Body of pancreas (tissue), 4 donors: ENCODE measurements at regions not wholly inside any gene's neighbourhood (a gene's known extent, or its start where the extent isn't known, plus 50 kb on each side); places are given as distances from the start of the nearest gene placed in this dataset.
"Not testable (repeated sequence)": the region's sequence is repeated elsewhere in the genome, so short reads cannot be mapped to it uniquely, and the experiment has no call there.

Source experiments
- ATAC-seq: fragments of 150-250 bp; one replicate; pipeline ENCODE4 v1.9.1; 2016
- DNase-seq, 4 donors: peaks; one replicate each; pipeline ENCODE4 v3.0.0-alpha.2; 2019
- H3K27ac ChIP-seq, 4 donors: fragments of 200-600 bp; sonication (generic); 1 replicate in 3 of 4; 2 replicates in 1 of 4; pipeline versions ENCODE4 v1.5.1 to v1.6.1; 2016 to 2019; ENCODE audit warnings: mild to moderate bottlenecking in 1 of 4, mixed read lengths in 1 of 4, moderate library complexity in 1 of 4
- H3K27me3 ChIP-seq, 2 donors: fragments of 200-600 bp; sonication (generic); one replicate each; pipeline ENCODE4 v1.6.0; 2016; ENCODE audit warnings: mild to moderate bottlenecking in 1 of 2
- H3K36me3 ChIP-seq, 2 donors: fragments of 200-600 bp; sonication (generic); replicated peaks in 1 of 2; 2 replicates each; pipeline ENCODE4 v1.5.1; 2016; ENCODE audit warnings: low read depth in 2 of 2; ENCODE audit not compliant: insufficient read depth in 1 of 2
- H3K4me1 ChIP-seq: fragments of 200-600 bp; sonication (generic); one replicate; pipeline ENCODE4 v1.6.0; 2016
- H3K4me3 ChIP-seq, 2 donors: fragments of 200-600 bp; sonication (generic); 1 replicate in 1 of 2; 2 replicates in 1 of 2; pipeline ENCODE4 v1.5.1; 2016 to 2019
- H3K9me3 ChIP-seq, 3 donors: fragments of 200-600 bp; sonication (generic); 1 replicate in 2 of 3; 2 replicates in 1 of 3; pipeline ENCODE4 v1.5.1; 2016
- POLR2A ChIP-seq, 3 donors: fragments of 450-650 bp; IDR thresholded peaks; one replicate each; pipeline ENCODE4 v1.6.1; 2016; ENCODE audit warnings: antibody characterized with exemption in 3 of 3, mild to moderate bottlenecking in 2 of 3
- WGBS, 2 donors: methylation state at CpG; one replicate each; pipeline ENCODE4 v1.1.5; 2017; 5-methylcytosine and 5-hydroxymethylcytosine counted together
- intact Hi-C: fragments of 100-400 bp; cut with DNase I; formaldehyde crosslinking; loops from one replicate; pipeline ENCODE4 v1.15.1; 2023
- TF ChIP-seq, protein P1 (sequence below), 7 experiments: fragments of 450-650 bp in 4 of 7; fragments of 200-600 bp in 3 of 7; sonication (generic) in 3 of 7; IDR thresholded peaks; one replicate each; pipeline ENCODE4 v1.5.1; 2016 to 2019; ENCODE audit warnings: antibody characterized with exemption in 7 of 7

- Histone ChIP-seq H3K27me3 (no peaks in the 10 kb centered on the region), H3K27ac (no peak overlapping the region), H3K36me3 (no peaks in the 10 kb centered on the region), H3K9me3 (no peaks in the 10 kb centered on the region), H3K4me3 (no peak overlapping the region), H3K4me1 (peaks cover 31% of the 10 kb centered on the region)
- intact Hi-C loops = no loop called here
- TF ChIP-seq, protein P1, sequence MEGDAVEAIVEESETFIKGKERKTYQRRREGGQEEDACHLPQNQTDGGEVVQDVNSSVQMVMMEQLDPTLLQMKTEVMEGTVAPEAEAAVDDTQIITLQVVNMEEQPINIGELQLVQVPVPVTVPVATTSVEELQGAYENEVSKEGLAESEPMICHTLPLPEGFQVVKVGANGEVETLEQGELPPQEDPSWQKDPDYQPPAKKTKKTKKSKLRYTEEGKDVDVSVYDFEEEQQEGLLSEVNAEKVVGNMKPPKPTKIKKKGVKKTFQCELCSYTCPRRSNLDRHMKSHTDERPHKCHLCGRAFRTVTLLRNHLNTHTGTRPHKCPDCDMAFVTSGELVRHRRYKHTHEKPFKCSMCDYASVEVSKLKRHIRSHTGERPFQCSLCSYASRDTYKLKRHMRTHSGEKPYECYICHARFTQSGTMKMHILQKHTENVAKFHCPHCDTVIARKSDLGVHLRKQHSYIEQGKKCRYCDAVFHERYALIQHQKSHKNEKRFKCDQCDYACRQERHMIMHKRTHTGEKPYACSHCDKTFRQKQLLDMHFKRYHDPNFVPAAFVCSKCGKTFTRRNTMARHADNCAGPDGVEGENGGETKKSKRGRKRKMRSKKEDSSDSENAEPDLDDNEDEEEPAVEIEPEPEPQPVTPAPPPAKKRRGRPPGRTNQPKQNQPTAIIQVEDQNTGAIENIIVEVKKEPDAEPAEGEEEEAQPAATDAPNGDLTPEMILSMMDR (IDR thresholded peaks at IDR 0.05) = no peak
- TF ChIP-seq POLR2A (IDR thresholded peaks at IDR 0.05) = no peak
- DNase-seq (no peak), ATAC-seq (no peak)
- 42 to 58% methylated on average over 3 of the region's 3 CpGs for WGBS, 2 donors
Observed at GRCh38 chr5:83404182-83404716, 67.3 kb upstream of the VCAN start.

DNA sequence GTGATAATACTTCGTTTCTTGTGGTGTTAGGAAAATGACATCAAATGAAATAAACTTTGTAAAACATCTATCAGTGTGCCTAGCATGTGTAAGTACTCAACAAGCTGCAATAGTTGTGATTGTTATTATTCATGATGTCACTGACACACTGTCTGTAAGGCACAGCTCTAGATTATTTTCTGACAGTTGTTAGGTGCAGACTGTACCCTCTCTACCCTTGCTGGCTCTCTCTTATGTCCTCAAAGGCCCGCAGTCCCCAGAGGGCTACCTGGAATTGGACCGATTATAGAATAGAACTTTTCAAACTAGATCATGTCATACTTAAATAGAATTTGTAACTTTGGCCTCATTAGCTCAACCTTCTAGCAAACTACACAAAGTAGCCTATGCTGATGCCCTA is 65.9 kb upstream of the VCAN start:
- 87 to 89% methylated on average over 3 of the region's 3 CpGs for WGBS, 2 donors
- Histone ChIP-seq H3K9me3 (no peaks in the 10 kb centered on the region), H3K36me3 (no peaks in the 10 kb centered on the region), H3K4me1 (peaks cover 42% of the 10 kb centered on the region), H3K27me3 (no peaks in the 10 kb centered on the region), H3K27ac (no peak overlapping the region), H3K4me3 (no peak overlapping the region)
- ATAC-seq (no peak), DNase-seq (no peak)
- TF ChIP-seq POLR2A (IDR thresholded peaks at IDR 0.05) = no peak
- TF ChIP-seq, protein P1 (IDR thresholded peaks at IDR 0.05) = no peak
- intact Hi-C loops = no loop called here

DNA sequence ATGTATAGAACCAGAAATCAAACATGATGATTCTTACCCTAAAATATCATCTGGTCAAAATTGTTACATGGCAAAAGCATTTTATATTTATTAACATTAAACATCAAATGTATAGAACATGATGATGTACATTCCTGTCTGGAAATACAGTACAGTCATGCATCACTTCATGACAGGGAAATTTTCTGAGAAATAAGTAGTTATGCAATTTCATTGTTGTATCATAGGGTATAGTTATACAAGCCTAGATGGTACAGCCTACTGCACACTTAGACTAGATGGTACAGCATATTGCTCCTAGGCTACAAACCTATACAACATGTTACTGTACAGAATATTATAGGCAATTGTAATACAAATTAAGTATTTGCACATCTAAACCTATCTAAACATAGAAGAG is 64.6 kb upstream of the VCAN start:
- Histone ChIP-seq H3K27me3 (no peaks in the 10 kb centered on the region), H3K4me1 (peaks cover 42% of the 10 kb centered on the region), H3K9me3 (no peaks in the 10 kb centered on the region), H3K4me3 (no peak overlapping the region), H3K36me3 (no peaks in the 10 kb centered on the region), H3K27ac (peak overlapping the region in 1 of 4 donors; percentile 50)
- no peak for DNase-seq
- ATAC-seq = no peak
- TF ChIP-seq, protein P1 (IDR thresholded peaks at IDR 0.05) = no peak
- no peak for TF ChIP-seq POLR2A (IDR thresholded peaks at IDR 0.05)
- intact Hi-C loops = no loop called here

- ATAC-seq (no peak), DNase-seq (no peak)
- no peaks in the 10 kb centered on the region for H3K27me3 ChIP-seq
- no peaks in the 10 kb centered on the region for H3K9me3 ChIP-seq
- intact Hi-C loops = no loop called here
- TF ChIP-seq, protein P1 (IDR thresholded peaks at IDR 0.05) = no peak
- no peak for TF ChIP-seq POLR2A (IDR thresholded peaks at IDR 0.05)
- H3K27ac ChIP-seq = peak overlapping the region; percentile 56 to 75 (median 74)
- H3K4me1 ChIP-seq = peaks cover 42% of the 10 kb centered on the region
- H3K4me3 ChIP-seq = no peak overlapping the region
- H3K36me3 ChIP-seq = no peaks in the 10 kb centered on the region
Observed at GRCh38 chr5:83407931-83408330, 63.6 kb upstream of the VCAN start.

- H3K4me1 ChIP-seq = peaks cover 42% of the 10 kb centered on the region
- DNase-seq (peak; percentile 21 to 52 (median 37)), ATAC-seq (peak; percentile 90)
- H3K36me3 ChIP-seq = no peaks in the 10 kb centered on the region
- H3K27me3 ChIP-seq = no peaks in the 10 kb centered on the region
- 5 to 6% methylated on average over 2 of the region's 2 CpGs for WGBS, 2 donors
- no peak for TF ChIP-seq POLR2A (IDR thresholded peaks at IDR 0.05)
- TF ChIP-seq, protein P1 (IDR thresholded peaks at IDR 0.05) = no peak
- H3K4me3 ChIP-seq = no peak overlapping the region
- intact Hi-C loops = no loop called here
- H3K27ac ChIP-seq = peak overlapping the region; percentile 56 to 75 (median 74)
- H3K9me3 ChIP-seq = no peaks in the 10 kb centered on the region
Observed at GRCh38 chr5:83408719-83409118, 62.8 kb upstream of the VCAN start.

- not testable (repeated sequence) for H3K27me3 ChIP-seq, DNase-seq
- WGBS, 2 donors = 70 to 83% methylated on average over 2 of the region's 2 CpGs
Observed at GRCh38 chr5:83409776-83410175, 61.8 kb upstream of the VCAN start.

GRCh38 chr5:83410319-83410718 is 61.2 kb upstream of the VCAN start:
- DNase-seq, intact Hi-C loops, H3K4me3 ChIP-seq, H3K9me3 ChIP-seq, ATAC-seq, H3K27me3 ChIP-seq, H3K36me3 ChIP-seq: not testable (repeated sequence)
- peaks cover 35% of the 10 kb centered on the region for H3K4me1 ChIP-seq
- 78 to 87% methylated on average over 3 of the region's 3 CpGs for WGBS, 2 donors
- peak overlapping the region in 2 of 4 donors; percentile 74 to 75 for H3K27ac ChIP-seq

More at GRCh38 chr5:83409776-83410175, 61.8 kb upstream of the VCAN start:
- intact Hi-C loops, H3K4me3 ChIP-seq, H3K36me3 ChIP-seq, ATAC-seq, H3K9me3 ChIP-seq: not testable (repeated sequence)
- peaks cover 37% of the 10 kb centered on the region for H3K4me1 ChIP-seq
- peak overlapping the region in 3 of 4 donors; percentile 74 to 75 (median 75) for H3K27ac ChIP-seq
